Testis (tissue), 2 donors: ENCODE measurements at regions not wholly inside any gene's neighbourhood (a gene's known extent, or its start where the extent isn't known, plus 50 kb on each side); places are given as distances from the start of the nearest gene placed in this dataset.

Experiments
- CTCF ChIP-seq, 3 experiments: fragments of 450-650 bp in 2 of 3; fragments of 200-600 bp in 1 of 3; sonication (generic) in 1 of 3; IDR thresholded peaks; one replicate each; pipeline ENCODE4 v1.5.1; 2016 to 2019; ENCODE audit warnings: antibody characterized with exemption in 3 of 3, mild to moderate bottlenecking in 2 of 3, moderate library complexity in 1 of 3
- POLR2A ChIP-seq: fragments of 450-650 bp; IDR thresholded peaks from one replicate; pipeline ENCODE4 v1.6.1; 2017; ENCODE audit warnings: antibody characterized with exemption, mild to moderate bottlenecking, moderate library complexity

- TF ChIP-seq CTCF (IDR thresholded peaks at IDR 0.05) = no peak
- TF ChIP-seq POLR2A = no peak
These were observed 68.3 kb upstream of the CHRDL1 start for GRCh38 chrX:110863883-110864282.
